Astrocyte (in vitro differentiated cells and primary cell): ENCODE measurements at regions not wholly inside any gene's neighbourhood (a gene's known extent, or its start where the extent isn't known, plus 50 kb on each side); places are given as distances from the start of the nearest gene placed in this dataset.

Source experiments
- DNase-seq: peaks from one replicate; pipeline ENCODE4 v3.0.0-alpha.2; 2010; ENCODE audit warnings: low read depth
- FAIRE-seq: peaks from 2 replicates; lab custom pipeline; 2011; peaks lifted over from hg19 to GRCh38; lab: Jason Lieb, UNC
- H2AFZ ChIP-seq: 2 replicates; pipeline ENCODE4 v1.6.0; 2012; ENCODE audit warnings: low read depth, low read length, inconsistent platforms
- H3K27ac ChIP-seq: 2 replicates; pipeline ENCODE4 v1.5.1; 2011; ENCODE audit warnings: low read depth, low read length, inconsistent platforms
- H3K27me3 ChIP-seq: 2 replicates; pipeline ENCODE4 v1.6.0; 2011; ENCODE audit warnings: low read length, inconsistent platforms; ENCODE audit not compliant: insufficient read depth
- H3K36me3 ChIP-seq: 2 replicates; pipeline ENCODE4 v1.5.1; 2011; ENCODE audit warnings: low read length, inconsistent platforms; ENCODE audit not compliant: insufficient read depth
- H3K4me1 ChIP-seq: 2 replicates; pipeline ENCODE4 v1.5.1; 2011; ENCODE audit warnings: low read length, inconsistent platforms; ENCODE audit not compliant: insufficient read depth
- H3K4me2 ChIP-seq: 2 replicates; pipeline ENCODE4 v1.6.0; 2012; ENCODE audit warnings: low read length, inconsistent platforms
- H3K4me3 ChIP-seq: 2 replicates; pipeline ENCODE4 v1.5.1; 2011; ENCODE audit warnings: low read depth, mild to moderate bottlenecking, low read length, inconsistent platforms; ENCODE audit not compliant: insufficient read depth
- H3K79me2 ChIP-seq: 2 replicates; pipeline ENCODE4 v1.6.0; 2012; ENCODE audit warnings: mild to moderate bottlenecking, low read length, inconsistent platforms; ENCODE audit not compliant: insufficient read depth
- H3K9ac ChIP-seq: 2 replicates; pipeline ENCODE4 v1.6.0; 2012; ENCODE audit warnings: mild to moderate bottlenecking, low read length, inconsistent platforms
- H3K9me3 ChIP-seq: 2 replicates; pipeline ENCODE4 v1.5.1; 2012; ENCODE audit warnings: low read depth, mild to moderate bottlenecking, low read length, inconsistent platforms; ENCODE audit not compliant: insufficient read depth
- H4K20me1 ChIP-seq: 2 replicates; pipeline ENCODE4 v1.6.0; 2012; ENCODE audit warnings: low read length, inconsistent platforms; ENCODE audit not compliant: insufficient read depth
- H3K27ac Mint-ChIP-seq: one replicate; pipeline ENCODE4 v1.8.0; 2021; ENCODE audit warnings: mild to moderate bottlenecking, mixed read lengths; ENCODE audit not compliant: unreplicated experiment
- H3K27me3 Mint-ChIP-seq: one replicate; pipeline ENCODE4 v1.8.0; 2021; ENCODE audit warnings: low read depth, mixed read lengths; ENCODE audit not compliant: unreplicated experiment
- H3K36me3 Mint-ChIP-seq: one replicate; pipeline ENCODE4 v1.8.0; 2021; ENCODE audit warnings: low read depth, mixed read lengths; ENCODE audit not compliant: unreplicated experiment
- H3K4me1 Mint-ChIP-seq: one replicate; pipeline ENCODE4 v1.8.0; 2021; ENCODE audit warnings: low read depth, mixed read lengths; ENCODE audit not compliant: unreplicated experiment
- H3K4me3 Mint-ChIP-seq: one replicate; pipeline ENCODE4 v1.8.0; 2021; ENCODE audit warnings: mild to moderate bottlenecking, moderate library complexity, mixed read lengths; ENCODE audit not compliant: unreplicated experiment
- H3K9me3 Mint-ChIP-seq: one replicate; pipeline ENCODE4 v1.8.0; 2021; ENCODE audit warnings: mild to moderate bottlenecking, mixed read lengths; ENCODE audit not compliant: unreplicated experiment
- EZH2 ChIP-seq: IDR thresholded peaks from 2 replicates; pipeline ENCODE4 v1.6.1; 2012; ENCODE audit warnings: mild to moderate bottlenecking, low read length, inconsistent platforms; ENCODE audit not compliant: insufficient read depth
- TF ChIP-seq, protein P1 (sequence below): IDR thresholded peaks from 2 replicates; pipeline ENCODE4 v1.5.1; 2011; ENCODE audit warnings: low read depth, mild to moderate bottlenecking, inconsistent platforms, low read length, moderate library complexity; ENCODE audit not compliant: insufficient read depth

DNA sequence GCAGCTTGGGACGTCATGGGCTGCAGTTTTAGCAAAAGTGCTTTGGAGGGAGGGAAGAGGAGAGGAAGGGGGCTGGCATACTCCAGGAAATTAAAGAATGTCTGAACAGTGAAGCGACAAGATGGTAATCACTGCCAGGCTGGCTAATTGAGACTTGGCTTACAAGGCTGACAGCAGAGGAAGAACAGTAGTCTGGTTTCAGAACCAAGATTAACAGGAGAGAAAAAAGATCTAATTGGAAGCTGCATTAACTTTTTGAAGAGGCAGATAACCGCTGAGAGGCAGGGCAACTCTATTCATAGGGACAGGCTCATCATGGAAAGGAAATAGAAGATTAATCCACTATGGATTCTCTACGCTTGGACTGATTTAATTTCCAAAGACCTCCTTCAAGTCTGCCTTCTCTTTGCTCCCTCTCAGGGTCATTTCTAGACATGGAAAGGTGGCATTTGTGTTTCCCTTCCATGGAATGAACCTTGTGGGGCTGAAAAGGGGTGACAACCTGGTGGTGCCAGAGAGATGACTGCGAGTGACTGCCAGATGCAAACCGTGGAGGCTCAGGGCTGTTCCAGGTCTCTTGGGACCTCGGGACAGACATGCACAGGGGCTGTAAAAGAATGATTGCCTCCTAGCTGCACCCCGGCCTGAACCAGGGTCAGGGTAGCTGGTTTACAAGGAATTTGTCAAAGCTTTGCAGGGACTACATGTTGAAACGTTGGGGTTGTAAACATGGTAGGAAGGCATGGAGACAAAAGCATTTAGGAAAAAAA, 210.2 kb upstream of the NPY start:
- Histone ChIP-seq H3K4me2 (no peak overlapping the region), H3K79me2 (no peaks in the 10 kb centered on the region), H3K9me3 (no peaks in the 10 kb centered on the region), H2AFZ (no peak overlapping the region), H3K27me3 (no peaks in the 10 kb centered on the region), H3K4me3 (no peak overlapping the region), H3K27ac (no peak overlapping the region), H3K9ac (no peak overlapping the region), H3K36me3 (no peaks in the 10 kb centered on the region), H3K4me1 (no peaks in the 10 kb centered on the region), H4K20me1 (no peaks in the 10 kb centered on the region)
- Mint-ChIP-seq H3K4me1 (no peaks in the 10 kb centered on the region), H3K27me3 (peaks cover 5% of the 10 kb centered on the region), H3K36me3 (no peaks in the 10 kb centered on the region), H3K4me3 (no peak overlapping the region), H3K9me3 (no peaks in the 10 kb centered on the region), H3K27ac (no peak overlapping the region)
- DNase-seq (no peak), FAIRE-seq (no peak)
- TF ChIP-seq, protein P1, sequence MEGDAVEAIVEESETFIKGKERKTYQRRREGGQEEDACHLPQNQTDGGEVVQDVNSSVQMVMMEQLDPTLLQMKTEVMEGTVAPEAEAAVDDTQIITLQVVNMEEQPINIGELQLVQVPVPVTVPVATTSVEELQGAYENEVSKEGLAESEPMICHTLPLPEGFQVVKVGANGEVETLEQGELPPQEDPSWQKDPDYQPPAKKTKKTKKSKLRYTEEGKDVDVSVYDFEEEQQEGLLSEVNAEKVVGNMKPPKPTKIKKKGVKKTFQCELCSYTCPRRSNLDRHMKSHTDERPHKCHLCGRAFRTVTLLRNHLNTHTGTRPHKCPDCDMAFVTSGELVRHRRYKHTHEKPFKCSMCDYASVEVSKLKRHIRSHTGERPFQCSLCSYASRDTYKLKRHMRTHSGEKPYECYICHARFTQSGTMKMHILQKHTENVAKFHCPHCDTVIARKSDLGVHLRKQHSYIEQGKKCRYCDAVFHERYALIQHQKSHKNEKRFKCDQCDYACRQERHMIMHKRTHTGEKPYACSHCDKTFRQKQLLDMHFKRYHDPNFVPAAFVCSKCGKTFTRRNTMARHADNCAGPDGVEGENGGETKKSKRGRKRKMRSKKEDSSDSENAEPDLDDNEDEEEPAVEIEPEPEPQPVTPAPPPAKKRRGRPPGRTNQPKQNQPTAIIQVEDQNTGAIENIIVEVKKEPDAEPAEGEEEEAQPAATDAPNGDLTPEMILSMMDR, result no peak
- no peak for TF ChIP-seq EZH2

DNA sequence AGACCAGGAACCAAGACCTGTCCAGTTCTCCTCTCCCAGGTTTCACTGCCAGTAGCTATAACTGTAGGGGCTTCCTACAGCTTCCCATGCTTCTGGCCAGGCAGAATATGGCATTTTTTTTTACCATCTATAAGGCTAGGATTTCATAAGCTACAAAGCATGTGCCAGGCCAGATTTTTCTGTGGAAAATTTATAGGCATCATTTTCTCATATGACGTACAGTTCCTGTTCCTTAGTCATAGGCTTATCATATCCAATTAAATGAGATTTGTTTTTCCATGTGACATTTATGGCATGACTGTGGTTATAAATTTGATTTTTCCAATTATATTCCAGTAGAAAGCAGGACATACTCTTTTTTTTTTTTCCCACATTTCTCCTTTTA, 208.6 kb upstream of the NPY start:
- H2AFZ ChIP-seq, result no peak overlapping the region

More for the DNA sequence above, 208.6 kb upstream of the NPY start:
- H3K27me3 Mint-ChIP-seq, result peaks cover 5% of the 10 kb centered on the region
- H3K9me3 Mint-ChIP-seq, result no peaks in the 10 kb centered on the region
- no peak for TF ChIP-seq EZH2
- TF ChIP-seq, protein P1, result no peak
- H3K4me2 ChIP-seq, result no peak overlapping the region
- H3K4me3 Mint-ChIP-seq, result no peak overlapping the region
- H3K4me3 ChIP-seq, result no peak overlapping the region
- H3K9ac ChIP-seq, result no peak overlapping the region
- no peaks in the 10 kb centered on the region for H3K9me3 ChIP-seq
- DNase-seq (no peak), FAIRE-seq (no peak)
- H3K27ac Mint-ChIP-seq, result no peak overlapping the region
- H3K79me2 ChIP-seq, result no peaks in the 10 kb centered on the region
- H3K27me3 ChIP-seq, result no peaks in the 10 kb centered on the region
- no peaks in the 10 kb centered on the region for H3K36me3 ChIP-seq
- H3K27ac ChIP-seq, result no peak overlapping the region
- H4K20me1 ChIP-seq, result no peaks in the 10 kb centered on the region
- H3K36me3 Mint-ChIP-seq, result no peaks in the 10 kb centered on the region
- H3K4me1 Mint-ChIP-seq, result no peaks in the 10 kb centered on the region
- H3K4me1 ChIP-seq, result no peaks in the 10 kb centered on the region
